NCI-H524 treated with DMSO at 0.1 percent for 48 hours (cell line): ENCODE measurements at regions not wholly inside any gene's neighbourhood (a gene's known extent, or its start where the extent isn't known, plus 50 kb on each side); places are given as distances from the start of the nearest gene placed in this dataset.
"Not testable (repeated sequence)": the region's sequence is repeated elsewhere in the genome, so short reads cannot be mapped to it uniquely, and the experiment has no call there.

Experiments used
- DNase-seq: peaks from one replicate; lab custom pipeline; 2025; lab: John Stamatoyannopoulos, UW

GRCh38 chr2:67294218-67294617, 102.9 kb upstream of the ETAA1 start:
- DNase-seq, result no peak

- no peak for DNase-seq
Measured at GRCh38 chr2:67295406-67295805, 101.7 kb upstream of the ETAA1 start.

- no peak for DNase-seq
Measured at GRCh38 chr2:67295851-67296250, 101.3 kb upstream of the ETAA1 start.

GRCh38 chr2:67304300-67304890, 92.7 kb upstream of the ETAA1 start:
- DNase-seq, result no peak

GRCh38 chr2:67309281-67309680, 87.9 kb upstream of the ETAA1 start:
- DNase-seq, result no peak

GRCh38 chr2:67311536-67311935, 85.6 kb upstream of the ETAA1 start:
- DNase-seq, result no peak

- no peak for DNase-seq
Measured at GRCh38 chr2:67312871-67313270, 84.3 kb upstream of the ETAA1 start.

- DNase-seq, result no peak
Measured at GRCh38 chr2:67313536-67313935, 83.6 kb upstream of the ETAA1 start.

- no peak for DNase-seq
Measured at GRCh38 chr2:67318031-67318430, 79.1 kb upstream of the ETAA1 start.

GRCh38 chr2:67318563-67318962, 78.6 kb upstream of the ETAA1 start:
- no peak for DNase-seq

GRCh38 chr2:67318993-67319481, 78.1 kb upstream of the ETAA1 start:
- DNase-seq, result peak; percentile 77

GRCh38 chr2:67320861-67321587, 76.1 kb upstream of the ETAA1 start:
- DNase-seq, result no peak

- DNase-seq, result no peak
Measured at GRCh38 chr2:67321588-67321903, 75.6 kb upstream of the ETAA1 start.

- no peak for DNase-seq
Measured at GRCh38 chr2:67322353-67323001, 74.7 kb upstream of the ETAA1 start.

- DNase-seq, result no peak
Measured at GRCh38 chr2:67323209-67323991, 73.7 kb upstream of the ETAA1 start.

- DNase-seq, result no peak
Measured at GRCh38 chr2:67329513-67329912, 67.6 kb upstream of the ETAA1 start.

GRCh38 chr2:67329951-67330350, 67.2 kb upstream of the ETAA1 start:
- no peak for DNase-seq

GRCh38 chr2:67331419-67332086, 65.6 kb upstream of the ETAA1 start:
- not testable (repeated sequence) for DNase-seq

- DNase-seq, result no peak
Measured at GRCh38 chr2:67337903-67338302, 59.2 kb upstream of the ETAA1 start.

GRCh38 chr2:67338601-67339233, 58.4 kb upstream of the ETAA1 start:
- DNase-seq, result no peak

GRCh38 chr2:67339234-67339885, 57.8 kb upstream of the ETAA1 start:
- DNase-seq, result no peak
